ENCODE measurements at regions not wholly inside any gene's neighbourhood (a gene's known extent, or its start where the extent isn't known, plus 50 kb on each side); places are given as distances from the start of the nearest gene placed in this dataset.

DNA sequence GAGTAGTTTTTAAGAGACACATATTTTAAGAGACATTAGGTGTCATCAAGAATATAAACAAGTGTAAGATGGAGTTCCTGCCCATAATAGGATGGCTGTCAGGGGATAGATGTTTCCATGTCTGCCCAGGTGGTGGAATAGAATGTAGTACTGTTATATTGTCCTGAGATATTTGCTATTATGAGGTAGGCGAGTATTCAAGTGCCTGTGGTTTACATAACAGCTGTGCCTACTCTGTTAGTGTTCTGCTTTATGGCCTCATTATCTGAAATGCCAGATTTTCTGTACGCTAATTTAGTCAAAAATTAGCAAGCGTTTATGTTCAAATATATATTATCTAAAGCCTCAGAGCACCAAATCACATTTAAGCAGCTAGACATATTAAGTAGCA, 360.2 kb upstream of the ROPN1 start:
- no peaks in the 10 kb centered on the region for H3K27me3 Mint-ChIP-seq
- H3K36me3 Mint-ChIP-seq = peaks cover 7% of the 10 kb centered on the region
- peaks cover 11% of the 10 kb centered on the region for H3K4me1 Mint-ChIP-seq (ENCODE audit: unreplicated experiment)
- TF ChIP-seq, protein P1, sequence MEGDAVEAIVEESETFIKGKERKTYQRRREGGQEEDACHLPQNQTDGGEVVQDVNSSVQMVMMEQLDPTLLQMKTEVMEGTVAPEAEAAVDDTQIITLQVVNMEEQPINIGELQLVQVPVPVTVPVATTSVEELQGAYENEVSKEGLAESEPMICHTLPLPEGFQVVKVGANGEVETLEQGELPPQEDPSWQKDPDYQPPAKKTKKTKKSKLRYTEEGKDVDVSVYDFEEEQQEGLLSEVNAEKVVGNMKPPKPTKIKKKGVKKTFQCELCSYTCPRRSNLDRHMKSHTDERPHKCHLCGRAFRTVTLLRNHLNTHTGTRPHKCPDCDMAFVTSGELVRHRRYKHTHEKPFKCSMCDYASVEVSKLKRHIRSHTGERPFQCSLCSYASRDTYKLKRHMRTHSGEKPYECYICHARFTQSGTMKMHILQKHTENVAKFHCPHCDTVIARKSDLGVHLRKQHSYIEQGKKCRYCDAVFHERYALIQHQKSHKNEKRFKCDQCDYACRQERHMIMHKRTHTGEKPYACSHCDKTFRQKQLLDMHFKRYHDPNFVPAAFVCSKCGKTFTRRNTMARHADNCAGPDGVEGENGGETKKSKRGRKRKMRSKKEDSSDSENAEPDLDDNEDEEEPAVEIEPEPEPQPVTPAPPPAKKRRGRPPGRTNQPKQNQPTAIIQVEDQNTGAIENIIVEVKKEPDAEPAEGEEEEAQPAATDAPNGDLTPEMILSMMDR (conservative IDR thresholded peaks at IDR 0.05) = no peak
- H3K4me3 Mint-ChIP-seq = no peak overlapping the region
- H3K9me3 Mint-ChIP-seq = peaks cover 6% of the 10 kb centered on the region
- no peak for DNase-seq (ENCODE audit: extremely low spot score, unreplicated experiment)
- H3K27ac Mint-ChIP-seq = no peak overlapping the region

DNA sequence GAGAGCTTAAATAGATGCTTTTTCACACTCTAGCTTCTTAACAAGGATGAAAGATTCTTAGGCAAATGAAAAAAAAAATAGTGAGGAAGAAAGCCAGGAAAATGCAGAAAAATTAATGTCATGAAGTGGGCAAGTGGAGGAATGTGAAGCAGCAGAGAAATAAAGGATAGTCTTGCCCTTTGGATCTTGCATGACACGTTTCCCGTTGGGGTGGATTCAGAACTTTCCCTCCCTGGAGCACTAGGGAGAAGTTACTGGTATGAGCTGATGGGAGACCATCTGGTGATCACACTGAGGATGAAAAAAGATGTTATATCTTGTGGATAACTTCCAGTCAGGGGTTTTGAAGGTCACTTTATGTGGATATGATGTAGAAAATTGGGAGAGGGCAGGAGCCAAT, 361.8 kb upstream of the ROPN1 start:
- TF ChIP-seq, protein P1 (conservative IDR thresholded peaks at IDR 0.05) = no peak
- DNase-seq (ENCODE audit: extremely low spot score, unreplicated experiment) = no peak
- peaks cover 7% of the 10 kb centered on the region for H3K36me3 Mint-ChIP-seq
- H3K4me3 Mint-ChIP-seq = no peak overlapping the region
- H3K9me3 Mint-ChIP-seq = peaks cover 7% of the 10 kb centered on the region
- peaks cover 11% of the 10 kb centered on the region for H3K4me1 Mint-ChIP-seq (ENCODE audit: unreplicated experiment)
- no peaks in the 10 kb centered on the region for H3K27me3 Mint-ChIP-seq
- no peak overlapping the region for H3K27ac Mint-ChIP-seq

DNA sequence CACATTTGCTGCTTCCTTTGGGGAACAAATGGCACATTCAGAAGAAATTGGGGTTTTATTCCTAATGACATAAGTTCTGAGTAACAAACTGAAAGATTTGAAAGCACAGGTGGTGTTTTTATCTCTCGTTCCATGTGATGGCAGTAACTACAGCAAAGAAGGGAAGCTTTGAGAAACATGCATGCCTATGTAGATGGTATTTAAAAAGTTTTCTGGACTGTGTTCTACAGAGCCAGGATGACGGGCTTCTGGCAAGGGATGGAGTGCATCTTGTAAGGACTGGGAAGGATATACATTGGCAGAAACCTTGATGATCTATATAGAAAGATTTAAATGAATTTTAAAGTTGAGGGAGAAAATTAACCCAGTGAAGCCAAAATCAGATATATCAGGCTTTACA, 362.2 kb upstream of the ROPN1 start:
- peaks cover 7% of the 10 kb centered on the region for H3K9me3 Mint-ChIP-seq
- TF ChIP-seq, protein P1 (conservative IDR thresholded peaks at IDR 0.05) = no peak
- no peak overlapping the region for H3K4me3 Mint-ChIP-seq
- H3K36me3 Mint-ChIP-seq = peaks cover 10% of the 10 kb centered on the region
- H3K27ac Mint-ChIP-seq = no peak overlapping the region
- no peaks in the 10 kb centered on the region for H3K27me3 Mint-ChIP-seq
- no peak for DNase-seq (ENCODE audit: extremely low spot score, unreplicated experiment)
- H3K4me1 Mint-ChIP-seq (ENCODE audit: unreplicated experiment) = peaks cover 14% of the 10 kb centered on the region

DNA sequence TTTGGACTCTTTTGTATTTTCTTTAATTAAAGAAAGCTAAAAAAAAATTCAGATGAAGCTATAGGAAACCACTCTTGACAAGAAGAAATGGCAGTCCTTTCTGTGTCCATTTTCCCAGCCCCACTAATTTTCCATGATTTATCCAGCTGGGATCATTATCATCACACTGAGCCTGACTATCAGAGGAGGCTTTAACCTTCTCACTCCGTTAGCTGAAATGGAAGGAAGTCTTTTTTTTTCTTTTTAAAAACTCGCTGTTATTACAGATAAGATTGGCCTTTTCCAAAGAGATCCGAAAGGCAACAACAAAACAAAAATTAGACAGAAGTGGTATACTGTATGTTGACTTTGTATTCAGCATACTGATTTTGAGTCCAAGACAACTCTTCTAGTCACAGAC, 366.2 kb upstream of the ROPN1 start:
- TF ChIP-seq, protein P1 (conservative IDR thresholded peaks at IDR 0.05) = no peak
- H3K27me3 Mint-ChIP-seq = no peaks in the 10 kb centered on the region
- peaks cover 23% of the 10 kb centered on the region for H3K4me1 Mint-ChIP-seq (ENCODE audit: unreplicated experiment)
- no peak overlapping the region for H3K27ac Mint-ChIP-seq
- no peak for DNase-seq (ENCODE audit: extremely low spot score, unreplicated experiment)
- peaks cover 7% of the 10 kb centered on the region for H3K9me3 Mint-ChIP-seq
- peaks cover 20% of the 10 kb centered on the region for H3K36me3 Mint-ChIP-seq
- H3K4me3 Mint-ChIP-seq = no peak overlapping the region

DNA sequence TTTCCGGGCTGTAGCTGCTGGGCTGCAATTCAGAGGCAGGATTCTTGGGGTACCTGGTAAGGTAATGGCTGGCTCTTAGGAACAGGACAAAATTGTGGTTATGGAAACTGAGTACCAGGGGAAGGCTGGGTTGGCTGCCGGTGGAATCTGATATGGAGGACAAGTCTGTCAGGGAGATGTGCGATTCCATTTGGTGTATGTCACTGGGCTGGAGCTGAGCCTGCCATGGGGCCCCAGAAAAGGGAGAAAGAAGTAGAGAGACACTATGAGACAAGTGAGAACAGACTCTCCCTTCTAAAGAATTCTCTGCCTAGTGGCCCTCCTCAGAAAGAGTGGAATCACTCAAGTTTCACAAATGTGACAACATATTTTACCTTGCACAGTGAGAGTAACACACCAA, 368.2 kb upstream of the ROPN1 start:
- TF ChIP-seq, protein P1 (conservative IDR thresholded peaks at IDR 0.05) = no peak
- Mint-ChIP-seq H3K27ac (peak overlapping the region; percentile 98), H3K27me3 (no peaks in the 10 kb centered on the region), H3K4me1 (ENCODE audit: unreplicated experiment) (peaks cover 40% of the 10 kb centered on the region), H3K36me3 (peaks cover 20% of the 10 kb centered on the region), H3K4me3 (peak overlapping the region; percentile 50), H3K9me3 (peaks cover 7% of the 10 kb centered on the region)
- DNase-seq (ENCODE audit: extremely low spot score, unreplicated experiment) = no peak

DNA sequence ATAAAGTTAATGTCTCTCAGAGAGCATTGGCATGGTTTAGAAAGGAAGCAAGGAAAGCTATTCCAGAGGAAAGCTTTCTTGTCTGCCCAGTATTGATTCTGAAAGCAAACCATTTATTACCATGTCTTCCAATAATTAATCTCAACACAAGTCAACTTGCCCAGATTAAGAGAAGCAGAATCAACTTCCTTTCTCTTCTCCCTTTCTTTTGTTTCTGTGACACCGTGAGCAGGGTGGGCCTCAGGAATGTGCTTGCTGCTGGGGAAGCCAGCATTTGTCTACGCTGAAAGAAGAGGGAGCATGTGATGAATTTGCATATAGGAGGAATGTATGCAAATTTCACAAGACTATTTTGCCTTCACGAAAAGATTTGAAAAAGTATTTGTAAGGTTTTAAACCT, 368.6 kb upstream of the ROPN1 start:
- TF ChIP-seq, protein P1 (conservative IDR thresholded peaks at IDR 0.05) = no peak
- Mint-ChIP-seq H3K4me3 (peak overlapping the region; percentile 50), H3K36me3 (peaks cover 24% of the 10 kb centered on the region), H3K4me1 (ENCODE audit: unreplicated experiment) (peaks cover 40% of the 10 kb centered on the region), H3K27ac (peak overlapping the region; percentile 98), H3K9me3 (peaks cover 7% of the 10 kb centered on the region), H3K27me3 (no peaks in the 10 kb centered on the region)
- DNase-seq (ENCODE audit: extremely low spot score, unreplicated experiment) = no peak
